ENCODE measurements at regions not wholly inside any gene's neighbourhood (a gene's known extent, or its start where the extent isn't known, plus 50 kb on each side); places are given as distances from the start of the nearest gene placed in this dataset.
"Not testable (repeated sequence)": the region's sequence is repeated elsewhere in the genome, so short reads cannot be mapped to it uniquely, and the experiment has no call there.

DNA sequence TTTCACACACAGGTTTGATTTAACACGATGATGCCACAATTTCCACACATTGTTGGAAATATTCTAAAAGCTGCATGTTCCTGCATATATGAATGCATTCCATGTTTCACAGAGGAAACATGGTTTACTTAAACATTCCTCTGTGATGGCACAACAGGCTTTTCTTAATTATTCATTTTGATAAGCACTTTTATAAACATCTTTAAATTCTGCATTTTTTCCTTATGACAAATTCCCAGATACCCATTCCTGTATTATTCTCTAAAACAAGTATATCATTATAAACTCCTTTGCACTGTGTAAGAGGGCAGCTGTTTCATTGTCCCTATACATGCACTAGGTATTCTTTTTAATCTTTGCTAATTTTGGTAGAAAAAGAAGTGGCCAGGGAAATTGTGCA, 532.3 kb downstream of the SOX6 start:
- no peak for DNase-seq

DNA sequence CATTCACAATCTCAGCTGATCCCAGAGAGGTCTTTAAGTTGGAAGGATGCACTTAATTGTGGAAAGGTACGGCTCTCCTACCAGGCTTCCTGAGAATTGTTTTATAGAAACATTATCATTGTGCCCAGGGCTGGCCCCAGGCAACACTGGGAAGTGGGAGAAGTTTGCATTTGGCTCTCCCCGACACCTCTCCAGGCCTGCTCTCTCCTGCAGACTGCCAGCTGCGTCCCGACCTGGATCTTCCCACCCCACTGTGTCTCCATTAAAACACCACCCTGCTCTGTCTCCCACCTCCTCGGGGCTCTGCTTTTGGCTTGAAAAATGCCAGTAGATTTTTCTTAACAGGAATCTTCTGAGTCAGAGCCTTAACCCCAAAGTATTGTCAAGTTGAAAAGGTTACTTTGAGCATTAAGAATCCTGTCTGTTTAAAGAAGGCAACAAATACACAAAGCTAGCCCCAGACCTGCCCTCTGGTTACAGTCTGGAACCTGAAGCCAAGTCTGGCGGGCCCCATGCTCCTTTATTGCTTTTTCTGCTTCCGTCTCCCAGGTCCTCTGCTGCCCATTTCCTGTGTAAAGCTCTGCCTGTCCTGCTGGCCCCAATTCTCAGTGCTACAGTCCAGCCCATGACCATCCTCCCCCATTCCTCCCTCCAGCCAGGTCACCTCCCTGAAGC, 530.2 kb downstream of the SOX6 start:
- DNase-seq = no peak

DNA sequence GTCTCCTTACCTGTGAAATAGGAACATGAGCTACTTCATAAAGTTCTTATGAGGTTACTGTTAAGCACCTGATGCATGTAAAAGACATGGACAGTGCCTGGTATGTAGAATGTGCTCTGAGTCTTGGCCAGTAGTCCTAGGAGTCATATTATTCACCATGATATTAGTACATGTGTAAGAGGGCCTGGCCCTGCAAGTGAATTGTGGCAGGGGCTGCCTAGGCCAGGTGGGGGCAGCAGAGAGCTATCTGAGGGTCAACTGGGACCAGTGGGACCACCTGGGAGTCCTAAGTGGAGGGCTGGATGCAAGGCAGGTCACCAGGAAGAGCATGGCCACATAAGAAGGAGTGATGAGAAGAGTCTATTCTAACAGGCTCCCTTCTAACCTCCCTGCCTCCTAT, 529.5 kb downstream of the SOX6 start:
- no peak for DNase-seq

DNA sequence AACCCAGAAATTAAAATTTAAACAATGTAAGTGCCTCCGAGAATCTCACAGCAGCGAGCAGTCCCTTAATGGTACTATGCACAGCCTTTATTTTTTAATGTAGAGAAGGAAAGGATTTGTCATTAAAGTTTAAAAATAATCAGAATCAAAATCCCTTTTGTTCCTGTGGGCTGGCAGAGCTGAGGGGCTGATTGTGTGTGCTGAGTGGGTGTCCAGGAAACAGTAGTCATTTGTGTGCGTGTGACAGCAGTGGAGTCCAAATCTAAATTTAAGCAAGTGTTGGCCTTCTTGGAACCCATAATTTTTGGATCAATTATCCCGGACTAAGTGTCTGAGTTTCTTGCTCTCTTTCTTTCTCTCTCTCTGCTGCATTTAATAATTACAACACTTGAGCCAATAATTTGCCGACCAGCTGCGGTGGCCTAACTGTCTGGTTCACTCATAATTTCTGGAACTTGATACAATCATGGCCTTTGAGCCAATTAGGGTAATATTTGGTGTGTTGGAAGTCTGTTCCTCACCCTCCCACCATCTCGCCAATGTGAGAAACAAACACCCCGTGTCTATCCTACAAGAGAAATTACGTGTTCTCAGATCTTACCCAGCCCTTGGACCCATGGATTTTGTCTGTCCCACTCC, 528.0 kb downstream of the SOX6 start:
- DNase-seq = no peak

DNA sequence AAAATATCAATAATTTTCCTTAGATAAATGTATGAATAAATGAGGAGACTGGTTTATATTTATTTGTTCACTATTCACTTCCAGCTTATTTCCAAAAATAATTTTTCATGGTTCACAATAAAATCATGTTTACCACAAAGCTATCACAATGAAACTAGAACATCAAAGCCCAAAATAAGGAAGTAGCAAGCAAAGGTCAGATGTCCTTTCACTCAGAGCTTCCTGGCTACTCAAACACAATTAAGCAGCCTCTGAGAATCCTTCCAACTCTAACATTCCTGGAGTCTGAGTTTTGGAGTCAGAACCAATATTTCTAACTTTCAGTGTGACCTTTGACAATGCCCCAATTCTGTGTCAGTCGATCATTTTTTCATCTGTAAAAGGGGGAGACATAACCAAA, 527.0 kb downstream of the SOX6 start:
- DNase-seq = no peak

- DNase-seq = no peak
Observed at GRCh38 chr11:15830741-15831428, 525.5 kb downstream of the SOX6 start.

DNA sequence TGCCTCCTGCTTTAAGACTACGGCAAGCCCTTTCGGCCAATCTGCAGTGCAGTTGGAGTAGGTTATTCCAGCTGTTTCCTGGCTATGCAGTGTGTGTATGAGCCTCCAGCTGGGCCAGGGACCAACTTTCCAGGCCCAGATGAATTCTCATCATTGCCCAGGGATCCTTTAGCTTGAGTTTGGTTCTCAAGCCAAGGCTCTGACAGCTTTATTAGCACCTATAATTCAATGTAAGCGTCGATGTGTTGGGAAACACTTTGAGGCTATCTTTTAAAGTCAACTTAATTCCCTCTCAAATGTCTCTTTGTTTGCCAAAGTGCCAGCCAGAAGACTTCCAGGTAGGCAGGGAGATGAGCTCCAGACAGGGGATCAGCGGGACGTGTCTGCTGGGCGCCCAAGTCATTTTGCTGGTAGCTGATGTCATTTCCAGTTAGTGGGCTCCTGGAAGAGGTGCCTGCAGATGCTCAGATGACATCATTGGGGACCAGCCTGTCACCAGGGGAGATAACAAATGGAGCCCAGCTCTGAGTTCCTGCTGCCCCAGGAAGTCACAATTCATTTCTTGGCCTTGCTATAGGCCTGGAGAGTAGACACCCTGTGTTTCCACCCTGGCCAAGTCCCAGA, 520.4 kb downstream of the SOX6 start:
- DNase-seq = no peak

GRCh38 chr11:15836795-15837194, 519.6 kb downstream of the SOX6 start:
- DNase-seq = no peak

DNA sequence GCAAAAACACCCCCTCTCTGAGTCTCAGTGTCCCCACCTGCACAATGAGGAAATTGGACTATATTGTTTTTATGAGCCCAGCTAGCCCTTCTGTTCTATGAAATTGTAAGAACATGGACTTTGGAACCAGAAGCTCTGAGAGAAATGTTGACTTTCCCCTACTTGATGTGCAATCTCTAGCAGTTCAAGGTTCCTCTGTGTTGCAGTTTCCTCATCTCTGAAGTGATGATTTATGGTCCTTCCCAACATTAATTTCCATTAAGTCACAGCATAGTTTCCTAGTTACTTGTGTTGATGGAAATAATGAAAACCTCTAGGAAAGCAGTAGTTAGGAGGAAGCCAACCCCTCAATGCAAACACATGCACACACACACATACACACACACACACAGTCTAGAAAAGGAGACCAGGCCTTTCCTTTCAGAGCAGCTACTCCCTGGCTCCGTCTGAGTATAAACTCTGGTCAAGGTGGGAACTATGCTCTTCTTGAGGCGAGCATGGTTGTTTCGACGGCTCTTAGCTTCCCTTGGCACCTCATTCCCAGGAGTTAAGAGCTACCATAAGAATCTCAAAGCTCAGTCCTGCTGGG, 518.4 kb downstream of the SOX6 start:
- no peak for DNase-seq

- DNase-seq = no peak
Observed at GRCh38 chr11:15839061-15839460, 517.3 kb downstream of the SOX6 start.

- no peak for DNase-seq
Observed at GRCh38 chr11:15840966-15841365, 515.4 kb downstream of the SOX6 start.

GRCh38 chr11:15841931-15842740, 514.2 kb downstream of the SOX6 start:
- no peak for DNase-seq

- DNase-seq = no peak
Observed at GRCh38 chr11:15843309-15843872, 513.0 kb downstream of the SOX6 start.

DNA sequence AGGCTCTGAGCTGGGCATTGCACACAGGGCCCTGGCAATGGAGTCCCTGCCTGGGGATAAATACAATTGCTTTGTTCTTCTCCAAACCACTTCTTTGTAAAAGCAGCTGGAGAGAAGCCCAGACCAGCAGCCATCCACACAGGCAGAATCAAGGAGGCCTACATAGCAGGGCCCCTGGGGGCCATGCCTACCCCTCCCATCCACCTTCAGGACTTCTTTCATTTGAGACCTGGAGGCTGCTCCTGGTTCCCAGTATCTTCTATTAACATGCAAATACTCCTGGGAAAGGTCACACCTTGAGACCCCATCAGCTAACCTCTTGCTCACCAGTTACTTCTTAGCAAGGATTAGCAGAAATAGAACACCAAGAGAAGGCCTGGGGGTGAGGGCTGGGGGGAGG, 511.1 kb downstream of the SOX6 start:
- no peak for DNase-seq

- no peak for DNase-seq
Observed at GRCh38 chr11:15848631-15849168, 507.6 kb downstream of the SOX6 start.

DNA sequence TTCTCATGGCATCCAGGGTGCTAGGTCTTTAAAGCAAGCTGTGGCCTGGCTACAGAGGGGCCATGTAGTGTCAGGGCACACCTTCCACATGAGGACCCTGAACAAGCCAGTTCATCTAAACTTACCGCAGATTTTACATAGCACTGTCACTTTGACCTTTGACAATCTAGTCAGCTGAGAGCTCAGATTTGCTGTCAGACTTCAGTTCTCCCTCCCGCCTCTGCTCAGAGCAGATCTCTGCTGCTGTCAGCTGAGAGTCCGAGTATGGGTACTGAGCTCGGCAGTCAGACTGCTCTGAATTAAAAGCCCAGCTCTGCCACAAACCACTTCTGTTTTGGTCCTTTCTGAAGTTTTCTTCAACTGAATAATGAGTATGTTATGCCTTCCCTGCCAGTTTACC, 507.1 kb downstream of the SOX6 start:
- DNase-seq = no peak

DNA sequence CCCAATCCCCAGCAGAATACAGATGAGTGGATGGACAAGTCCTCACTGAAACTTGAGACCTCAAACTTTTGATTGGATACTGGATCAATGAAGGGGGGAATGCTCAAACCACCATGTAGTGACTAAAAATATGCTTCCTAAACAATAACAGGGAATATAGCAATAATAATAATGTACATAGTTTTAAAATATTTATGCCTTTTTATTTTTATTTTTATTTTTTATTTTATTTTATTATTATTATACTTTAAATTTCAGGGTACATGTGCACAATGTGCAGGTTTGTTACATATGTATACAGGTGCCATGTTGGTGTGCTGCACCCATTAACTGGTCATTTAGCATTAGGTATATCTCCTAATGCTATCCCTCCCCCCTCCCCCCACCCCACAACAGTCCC, 506.0 kb downstream of the SOX6 start:
- not testable (repeated sequence) for DNase-seq

DNA sequence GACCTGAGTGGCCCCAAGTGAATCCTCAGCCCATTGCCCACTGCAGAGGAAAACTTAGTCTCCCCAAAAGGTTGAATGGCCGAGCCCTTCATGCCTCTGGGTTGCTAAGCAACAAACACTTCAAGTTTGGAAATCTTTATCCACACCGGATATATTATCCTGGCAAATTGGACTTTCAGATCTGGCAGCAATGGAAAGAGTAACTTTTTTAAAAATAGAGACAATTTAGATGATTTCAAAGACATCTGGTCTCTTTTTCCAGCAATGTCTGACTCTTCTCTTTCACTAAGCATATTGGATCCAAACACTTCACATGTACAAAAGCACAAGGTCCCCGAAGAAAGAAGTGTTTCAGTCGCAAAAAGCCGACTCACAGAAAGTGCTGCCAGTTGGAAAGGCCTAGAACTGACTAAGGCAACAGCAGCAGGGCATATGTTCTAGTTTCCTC, 505.3 kb downstream of the SOX6 start:
- no peak for DNase-seq

GRCh38 chr11:15852179-15852578, 504.2 kb downstream of the SOX6 start:
- DNase-seq = no peak

DNA sequence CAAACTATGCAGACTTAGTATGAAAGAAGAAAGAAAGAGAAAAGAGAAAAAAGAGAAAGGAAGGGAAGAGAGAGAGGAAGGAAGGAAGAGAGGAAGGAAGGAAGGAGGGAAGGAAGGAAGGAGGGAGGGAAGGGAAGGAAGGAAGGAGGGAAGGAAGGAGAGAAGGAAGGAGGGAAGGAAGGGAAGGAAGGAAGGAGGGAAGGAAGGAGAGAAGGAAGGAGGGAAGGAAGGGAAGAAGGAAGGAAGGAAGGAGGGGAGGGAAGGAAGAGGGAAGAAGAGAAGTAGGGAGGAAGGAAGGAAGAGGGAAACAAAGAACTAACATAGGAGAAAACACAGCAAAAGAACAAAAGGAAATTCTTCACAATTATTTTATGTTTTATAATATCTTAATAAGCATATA, 502.1 kb downstream of the SOX6 start:
- DNase-seq = no peak

GRCh38 chr11:15858881-15859280, 497.5 kb downstream of the SOX6 start:
- DNase-seq = no peak

DNA sequence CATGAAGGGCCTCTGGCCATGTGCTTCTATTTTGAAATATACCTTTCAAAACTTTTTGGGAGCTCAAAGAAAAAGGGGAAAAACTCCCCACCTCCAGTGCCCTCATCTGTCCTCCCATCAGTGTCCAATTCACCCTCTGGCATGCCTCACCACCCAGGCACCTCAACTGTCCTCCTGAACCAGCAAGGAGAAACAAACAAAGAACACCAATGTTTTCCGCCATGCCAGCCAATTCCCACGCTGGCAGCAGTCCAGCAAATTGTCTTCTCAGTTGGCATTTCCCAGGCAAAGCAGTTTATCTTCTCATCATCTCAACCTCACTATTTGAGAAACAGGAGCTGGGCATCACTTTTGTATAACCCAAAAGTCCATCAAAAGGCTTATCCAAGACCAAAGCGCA, 496.9 kb downstream of the SOX6 start:
- DNase-seq = no peak

Data from bone marrow (tissue), 2 donors.